Left ventricle myocardium inferior (tissue), 1 donor: ENCODE measurements at regions not wholly inside any gene's neighbourhood (a gene's known extent, or its start where the extent isn't known, plus 50 kb on each side); places are given as distances from the start of the nearest gene placed in this dataset.

Source experiments
- DNase-seq: peaks from one replicate; pipeline ENCODE4 v3.0.0-alpha.2; 2020
- H3K27ac ChIP-seq: fragments of 200-600 bp; replicated peaks from 2 replicates; pipeline ENCODE4 v1.8.0; 2021
- H3K27me3 ChIP-seq: fragments of 200-600 bp; 2 replicates; pipeline ENCODE4 v1.8.0; 2021; ENCODE audit warnings: low read depth
- H3K36me3 ChIP-seq: fragments of 200-600 bp; 2 replicates; pipeline ENCODE4 v1.8.0; 2021
- H3K4me1 ChIP-seq: fragments of 200-600 bp; 2 replicates; pipeline ENCODE4 v1.8.0; 2021
- H3K4me3 ChIP-seq: fragments of 200-600 bp; 2 replicates; pipeline ENCODE4 v1.8.0; 2021; ENCODE audit warnings: mild to moderate bottlenecking, moderate library complexity
- H3K9me3 ChIP-seq: fragments of 200-600 bp; replicated peaks from 2 replicates; pipeline ENCODE4 v1.8.0; 2021
- CTCF ChIP-seq: fragments of 200-600 bp; IDR thresholded peaks from 2 replicates; pipeline ENCODE4 v1.8.0; 2021; ENCODE audit warnings: antibody characterized with exemption, mild to moderate bottlenecking, borderline replicate concordance
- intact Hi-C: fragments of 100-400 bp; cut with micrococcal nuclease; formaldehyde crosslinking; loops from one replicate; pipeline ENCODE4 v1.11.0; 2022
- donor health status: DM: no; HTN: yes; CAD: no; lungs with severe emphysema.

- Histone ChIP-seq H3K9me3 (no peaks in the 10 kb centered on the region), H3K27me3 (no peaks in the 10 kb centered on the region), H3K4me3 (no peak overlapping the region), H3K4me1 (no peaks in the 10 kb centered on the region), H3K36me3 (no peaks in the 10 kb centered on the region), H3K27ac (no peak overlapping the region)
- no peak for TF ChIP-seq CTCF
- no peak for DNase-seq
- intact Hi-C loops: no loop called here
These were observed 298.5 kb downstream of the INSIG2 start for GRCh38 chr2:118386641-118387302.

- Histone ChIP-seq H3K36me3 (no peaks in the 10 kb centered on the region), H3K27me3 (peaks cover 31% of the 10 kb centered on the region), H3K27ac (no peak overlapping the region), H3K4me1 (no peaks in the 10 kb centered on the region), H3K9me3 (no peaks in the 10 kb centered on the region), H3K4me3 (no peak overlapping the region)
- intact Hi-C loops: no loop called here
- no peak for TF ChIP-seq CTCF
- DNase-seq: no peak
These were observed 292.8 kb downstream of the INSIG2 start for GRCh38 chr2:118380915-118381653.

GRCh38 chr2:118375907-118376485 lies 287.7 kb downstream of the INSIG2 start:
- Histone ChIP-seq H3K9me3 (no peaks in the 10 kb centered on the region), H3K36me3 (no peaks in the 10 kb centered on the region), H3K4me1 (no peaks in the 10 kb centered on the region), H3K27me3 (peaks cover 66% of the 10 kb centered on the region), H3K27ac (no peak overlapping the region), H3K4me3 (no peak overlapping the region)
- TF ChIP-seq CTCF: no peak
- intact Hi-C loops: no loop called here
- DNase-seq: no peak

GRCh38 chr2:118374974-118375755 lies 286.9 kb downstream of the INSIG2 start:
- no peak for TF ChIP-seq CTCF
- Histone ChIP-seq H3K4me3 (no peak overlapping the region), H3K36me3 (no peaks in the 10 kb centered on the region), H3K9me3 (no peaks in the 10 kb centered on the region), H3K27me3 (peaks cover 74% of the 10 kb centered on the region), H3K27ac (no peak overlapping the region), H3K4me1 (no peaks in the 10 kb centered on the region)
- no peak for DNase-seq
- intact Hi-C loops: no loop called here
